ENCODE measurements at regions not wholly inside any gene's neighbourhood (a gene's known extent, or its start where the extent isn't known, plus 50 kb on each side); places are given as distances from the start of the nearest gene placed in this dataset.

- TF ChIP-seq, protein P1, sequence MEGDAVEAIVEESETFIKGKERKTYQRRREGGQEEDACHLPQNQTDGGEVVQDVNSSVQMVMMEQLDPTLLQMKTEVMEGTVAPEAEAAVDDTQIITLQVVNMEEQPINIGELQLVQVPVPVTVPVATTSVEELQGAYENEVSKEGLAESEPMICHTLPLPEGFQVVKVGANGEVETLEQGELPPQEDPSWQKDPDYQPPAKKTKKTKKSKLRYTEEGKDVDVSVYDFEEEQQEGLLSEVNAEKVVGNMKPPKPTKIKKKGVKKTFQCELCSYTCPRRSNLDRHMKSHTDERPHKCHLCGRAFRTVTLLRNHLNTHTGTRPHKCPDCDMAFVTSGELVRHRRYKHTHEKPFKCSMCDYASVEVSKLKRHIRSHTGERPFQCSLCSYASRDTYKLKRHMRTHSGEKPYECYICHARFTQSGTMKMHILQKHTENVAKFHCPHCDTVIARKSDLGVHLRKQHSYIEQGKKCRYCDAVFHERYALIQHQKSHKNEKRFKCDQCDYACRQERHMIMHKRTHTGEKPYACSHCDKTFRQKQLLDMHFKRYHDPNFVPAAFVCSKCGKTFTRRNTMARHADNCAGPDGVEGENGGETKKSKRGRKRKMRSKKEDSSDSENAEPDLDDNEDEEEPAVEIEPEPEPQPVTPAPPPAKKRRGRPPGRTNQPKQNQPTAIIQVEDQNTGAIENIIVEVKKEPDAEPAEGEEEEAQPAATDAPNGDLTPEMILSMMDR (IDR thresholded peaks at IDR 0.05; ENCODE audit: insufficient read depth, low read length, poor library complexity, severe bottlenecking): no peak
- TF ChIP-seq EZH2phosphoT487 (conservative IDR thresholded peaks at IDR 0.05; ENCODE audit: low read length): no peak
- Histone ChIP-seq H3K4me2 (ENCODE audit: low read depth, low read length, poor library complexity, severe bottlenecking) (no peak overlapping the region), H3K36me3 (ENCODE audit: low read length) (no peaks in the 10 kb centered on the region), H3K27ac (ENCODE audit: low read depth, low read length) (no peak overlapping the region), H2AFZ (ENCODE audit: low read depth, low read length, severe bottlenecking) (no peak overlapping the region), H3F3A (ENCODE audit: insufficient read depth) (no peaks in the 10 kb centered on the region), H3K9me2 (replicated peaks; ENCODE audit: insufficient read depth, low read length) (no peaks in the 10 kb centered on the region), H3K79me2 (ENCODE audit: insufficient read depth, low read length) (no peaks in the 10 kb centered on the region), H4K20me1 (ENCODE audit: low read depth, low read length) (no peaks in the 10 kb centered on the region), H3K4me3 (ENCODE audit: insufficient read depth, low read length, poor library complexity, severe bottlenecking) (no peak overlapping the region), H3K9me3 (ENCODE audit: insufficient read depth, low read length) (no peaks in the 10 kb centered on the region), H3K9ac (ENCODE audit: low read length) (no peak overlapping the region), H3K27me3 (ENCODE audit: low read length) (no peaks in the 10 kb centered on the region)
Measured at GRCh38 chr6:40759264-40759663, 172.1 kb upstream of the LRFN2 start.

- Histone ChIP-seq H4K20me1 (ENCODE audit: low read depth, low read length) (no peaks in the 10 kb centered on the region), H3K4me3 (ENCODE audit: insufficient read depth, low read length, poor library complexity, severe bottlenecking) (no peak overlapping the region), H3K27me3 (ENCODE audit: low read length) (no peaks in the 10 kb centered on the region), H2AFZ (ENCODE audit: low read depth, low read length, severe bottlenecking) (no peak overlapping the region), H3F3A (ENCODE audit: insufficient read depth) (no peaks in the 10 kb centered on the region), H3K27ac (ENCODE audit: low read depth, low read length) (no peak overlapping the region), H3K9me2 (replicated peaks; ENCODE audit: insufficient read depth, low read length) (no peaks in the 10 kb centered on the region), H3K79me2 (ENCODE audit: insufficient read depth, low read length) (no peaks in the 10 kb centered on the region), H3K9ac (ENCODE audit: low read length) (no peak overlapping the region), H3K9me3 (ENCODE audit: insufficient read depth, low read length) (no peaks in the 10 kb centered on the region), H3K36me3 (ENCODE audit: low read length) (no peaks in the 10 kb centered on the region), H3K4me2 (ENCODE audit: low read depth, low read length, poor library complexity, severe bottlenecking) (no peak overlapping the region)
- no peak for TF ChIP-seq EZH2phosphoT487 (conservative IDR thresholded peaks at IDR 0.05; ENCODE audit: low read length)
- TF ChIP-seq, protein P1 (IDR thresholded peaks at IDR 0.05; ENCODE audit: insufficient read depth, low read length, poor library complexity, severe bottlenecking): no peak
Measured at GRCh38 chr6:40755749-40756452, 168.7 kb upstream of the LRFN2 start.

- H3K4me2 ChIP-seq (ENCODE audit: low read depth, low read length, poor library complexity, severe bottlenecking): no peak overlapping the region
- H3K4me3 ChIP-seq (ENCODE audit: insufficient read depth, low read length, poor library complexity, severe bottlenecking): no peak overlapping the region
- TF ChIP-seq, protein P1 (IDR thresholded peaks at IDR 0.05; ENCODE audit: insufficient read depth, low read length, poor library complexity, severe bottlenecking): no peak
- no peak for TF ChIP-seq EZH2phosphoT487 (conservative IDR thresholded peaks at IDR 0.05; ENCODE audit: low read length)
- H2AFZ ChIP-seq (ENCODE audit: low read depth, low read length, severe bottlenecking): no peak overlapping the region
- no peaks in the 10 kb centered on the region for H3K36me3 ChIP-seq (ENCODE audit: low read length)
- H3K9me2 ChIP-seq (replicated peaks; ENCODE audit: insufficient read depth, low read length): no peaks in the 10 kb centered on the region
- no peaks in the 10 kb centered on the region for H3K27me3 ChIP-seq (ENCODE audit: low read length)
- no peaks in the 10 kb centered on the region for H4K20me1 ChIP-seq (ENCODE audit: low read depth, low read length)
- H3K79me2 ChIP-seq (ENCODE audit: insufficient read depth, low read length): no peaks in the 10 kb centered on the region
- no peak overlapping the region for H3K27ac ChIP-seq (ENCODE audit: low read depth, low read length)
- H3K9me3 ChIP-seq (ENCODE audit: insufficient read depth, low read length): no peaks in the 10 kb centered on the region
- H3K9ac ChIP-seq (ENCODE audit: low read length): no peak overlapping the region
- H3F3A ChIP-seq (ENCODE audit: insufficient read depth): no peaks in the 10 kb centered on the region
Measured at GRCh38 chr6:40755046-40755681, 168.0 kb upstream of the LRFN2 start.
